ENCODE measurements at regions not wholly inside any gene's neighbourhood (a gene's known extent, or its start where the extent isn't known, plus 50 kb on each side); places are given as distances from the start of the nearest gene placed in this dataset.

DNA sequence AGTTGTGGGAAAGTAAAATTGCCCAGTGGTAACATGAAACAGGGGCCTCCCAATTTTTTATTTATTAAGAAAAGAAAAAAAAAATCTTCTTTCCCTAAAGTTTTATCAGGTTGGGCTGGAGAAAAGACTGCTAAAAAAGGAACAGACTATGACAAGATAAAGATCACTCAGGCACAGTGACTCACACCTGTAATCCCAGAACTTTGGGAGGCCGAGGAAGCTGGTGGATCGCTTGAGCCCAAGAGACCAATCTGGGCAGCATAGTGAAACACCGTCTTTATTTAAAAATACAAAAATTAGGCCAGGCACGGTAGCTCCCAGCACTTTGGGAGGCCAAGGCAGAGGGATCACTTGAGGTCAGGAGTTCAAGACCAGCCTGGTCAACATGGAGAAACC is 312.5 kb downstream of the CETN3 start:
- no peak for TF ChIP-seq POLR2A (IDR thresholded peaks at IDR 0.05)
- no peak for TF ChIP-seq CTCF (IDR thresholded peaks at IDR 0.05)
